Prostate gland (tissue), 1 donor: ENCODE measurements at regions not wholly inside any gene's neighbourhood (a gene's known extent, or its start where the extent isn't known, plus 50 kb on each side); places are given as distances from the start of the nearest gene placed in this dataset.

Experiments used
- POLR2A ChIP-seq: fragments of 450-650 bp; IDR thresholded peaks from one replicate; pipeline ENCODE4 v1.6.1; 2016; ENCODE audit warnings: antibody characterized with exemption, mild to moderate bottlenecking
- POLR2AphosphoS5 ChIP-seq: sonication (generic); formaldehyde crosslinking; IDR thresholded peaks from one replicate; pipeline ENCODE4 v1.6.1; 2017; ENCODE audit warnings: antibody characterized with exemption

DNA sequence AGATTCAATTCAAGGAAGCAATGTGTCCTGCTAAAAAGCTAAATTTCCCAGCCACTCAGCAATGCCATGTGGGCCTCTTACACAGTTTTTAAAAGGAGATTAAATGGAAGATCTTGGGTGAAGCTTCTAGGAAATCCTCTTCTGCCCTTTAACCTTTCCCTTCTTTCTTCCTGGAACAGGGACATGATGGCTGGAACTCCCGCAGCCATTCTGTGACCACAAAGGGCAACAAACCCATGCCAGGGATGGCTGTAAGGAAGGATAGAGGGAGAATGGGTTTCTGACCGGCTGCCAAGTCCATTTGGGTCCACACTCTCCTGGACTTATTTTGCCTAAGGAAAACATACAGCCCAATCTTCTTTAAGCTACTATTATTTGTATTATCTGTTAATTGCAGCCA, 52.6 kb upstream of the ASAP2 start:
- TF ChIP-seq POLR2A (no peak), POLR2AphosphoS5 (no peak)
